Mucosa of stomach (tissue), 1 donor: ENCODE measurements at regions not wholly inside any gene's neighbourhood (a gene's known extent, or its start where the extent isn't known, plus 50 kb on each side); places are given as distances from the start of the nearest gene placed in this dataset.

Experiments used
- H3K27me3 ChIP-seq: one replicate; pipeline ENCODE4 v1.7.0; 2013; ENCODE audit warnings: mild to moderate bottlenecking, low read length; ENCODE audit not compliant: control insufficient read depth, insufficient read depth
- H3K36me3 ChIP-seq: one replicate; pipeline ENCODE4 v1.7.0; 2013; ENCODE audit warnings: low read length; ENCODE audit not compliant: control insufficient read depth, insufficient read depth
- H3K4me1 ChIP-seq: one replicate; pipeline ENCODE4 v1.7.0; 2013; ENCODE audit warnings: mild to moderate bottlenecking, low read length; ENCODE audit not compliant: control insufficient read depth, insufficient read depth
- H3K4me3 ChIP-seq: one replicate; pipeline ENCODE4 v1.7.0; 2013; ENCODE audit warnings: low read length
- H3K9ac ChIP-seq: one replicate; pipeline ENCODE4 v1.7.0; 2013; ENCODE audit warnings: mild to moderate bottlenecking, low read length, moderate library complexity
- H3K9me3 ChIP-seq: one replicate; pipeline ENCODE4 v1.7.0; 2013; ENCODE audit warnings: mild to moderate bottlenecking, low read length, moderate library complexity; ENCODE audit not compliant: control insufficient read depth
- donor health status: Pancreatic carcinoma.

DNA sequence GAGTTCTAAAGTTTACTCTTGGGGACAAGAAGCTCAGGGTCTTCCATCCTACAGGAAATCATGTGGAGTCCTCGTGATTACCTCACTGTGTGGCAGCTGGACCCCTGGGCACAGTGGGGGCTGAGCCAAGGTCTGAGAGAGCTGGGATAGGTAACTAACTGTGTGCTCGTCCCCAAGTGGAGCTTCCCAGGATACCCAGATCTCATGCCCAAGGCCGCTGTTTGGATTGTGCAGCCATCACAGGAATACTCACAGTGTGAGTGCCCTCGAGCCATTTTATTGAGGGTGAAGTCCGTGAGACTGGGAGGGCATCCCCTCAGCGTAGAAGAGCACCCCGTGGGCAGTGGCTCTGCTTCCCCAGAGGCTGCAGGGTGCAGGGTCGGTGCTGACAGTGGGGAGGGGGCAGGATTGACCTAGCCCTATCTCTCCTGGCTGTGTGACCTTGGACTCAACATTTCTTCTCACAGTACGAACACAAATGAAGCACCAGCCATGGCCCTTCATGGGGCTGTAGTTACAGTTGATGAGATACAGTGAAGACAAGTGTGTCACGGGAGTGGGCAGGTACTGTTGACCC, 69.6 kb upstream of the LEP start:
- no peaks in the 10 kb centered on the region for H3K9me3 ChIP-seq
- H3K4me3 ChIP-seq, result no peak overlapping the region
- no peak overlapping the region for H3K9ac ChIP-seq
- no peaks in the 10 kb centered on the region for H3K36me3 ChIP-seq
- peaks cover 49% of the 10 kb centered on the region for H3K27me3 ChIP-seq
- peaks cover 15% of the 10 kb centered on the region for H3K4me1 ChIP-seq

- Histone ChIP-seq H3K4me1 (peaks cover 9% of the 10 kb centered on the region), H3K9me3 (no peaks in the 10 kb centered on the region), H3K36me3 (no peaks in the 10 kb centered on the region), H3K27me3 (peaks cover 44% of the 10 kb centered on the region), H3K4me3 (no peak overlapping the region), H3K9ac (no peak overlapping the region)
Measured at GRCh38 chr7:128172151-128172550, 68.9 kb upstream of the LEP start.

DNA sequence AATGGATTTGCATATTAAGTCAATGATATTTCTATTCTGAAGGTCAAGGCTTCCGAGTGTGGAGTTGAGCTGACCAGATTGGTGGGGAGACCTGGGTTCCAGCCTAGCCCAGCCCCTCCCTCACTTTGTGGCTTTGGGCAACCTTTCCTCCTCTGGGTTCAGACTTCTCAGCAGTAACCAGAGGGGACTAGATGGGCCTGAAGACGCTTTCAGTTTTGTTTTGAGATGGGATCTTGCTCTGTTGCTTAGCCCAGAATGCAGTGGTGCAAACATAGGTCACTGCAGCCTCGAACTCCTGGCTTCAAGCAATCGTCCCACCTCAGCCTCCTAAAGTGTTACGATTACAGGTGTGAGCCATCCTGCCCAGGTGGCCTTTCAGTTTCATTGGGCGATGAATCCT, 68.1 kb upstream of the LEP start:
- Histone ChIP-seq H3K9ac (no peak overlapping the region), H3K27me3 (peaks cover 41% of the 10 kb centered on the region), H3K4me1 (peaks cover 4% of the 10 kb centered on the region), H3K4me3 (no peak overlapping the region), H3K36me3 (no peaks in the 10 kb centered on the region), H3K9me3 (no peaks in the 10 kb centered on the region)

GRCh38 chr7:128174386-128174785, 66.7 kb upstream of the LEP start:
- no peak overlapping the region for H3K4me3 ChIP-seq
- H3K36me3 ChIP-seq, result no peaks in the 10 kb centered on the region
- peaks cover 33% of the 10 kb centered on the region for H3K27me3 ChIP-seq

GRCh38 chr7:128176696-128177095, 64.4 kb upstream of the LEP start:
- peaks cover 19% of the 10 kb centered on the region for H3K27me3 ChIP-seq

More at GRCh38 chr7:128174386-128174785, 66.7 kb upstream of the LEP start:
- H3K9me3 ChIP-seq, result no peaks in the 10 kb centered on the region
- peaks cover 4% of the 10 kb centered on the region for H3K4me1 ChIP-seq
- no peak overlapping the region for H3K9ac ChIP-seq

DNA sequence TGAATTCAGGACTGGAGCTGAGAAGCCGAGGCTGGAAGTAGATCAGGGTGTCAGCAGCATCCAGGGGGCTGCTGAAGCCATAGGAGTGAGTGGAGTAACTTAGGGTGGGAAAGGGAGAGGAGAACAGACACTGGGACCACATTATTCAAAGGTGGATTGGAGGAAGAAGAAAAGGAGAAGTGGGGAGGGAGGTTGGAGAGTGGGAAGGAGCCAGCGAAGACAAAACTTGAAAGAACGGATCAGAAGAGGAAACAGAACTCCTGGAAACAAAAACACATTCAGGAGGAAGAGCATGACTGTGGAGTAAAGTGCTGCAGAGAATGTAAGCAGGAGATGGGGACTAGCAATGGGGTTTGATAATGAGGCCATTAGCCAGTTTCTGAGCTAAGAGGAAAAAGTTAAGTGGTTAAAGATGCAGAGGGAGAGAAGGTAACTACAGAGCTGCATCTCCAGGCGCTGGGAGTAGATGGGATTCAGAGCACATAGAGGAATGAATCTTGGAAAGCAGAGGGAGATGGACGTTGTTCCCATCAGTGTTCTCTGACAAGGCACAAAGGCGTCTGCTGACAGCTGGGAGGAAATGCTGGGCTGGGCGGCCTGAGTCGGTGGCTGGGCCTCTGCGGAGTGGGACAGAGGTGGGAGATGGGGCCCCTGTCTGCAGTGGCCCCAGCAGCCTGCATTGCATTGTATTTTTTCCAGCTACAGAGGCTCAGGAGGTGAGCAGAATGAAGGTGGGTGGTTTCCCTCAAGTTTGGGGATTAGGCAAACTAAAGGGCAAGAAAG, 63.1 kb upstream of the LEP start:
- H3K4me1 ChIP-seq, result no peaks in the 10 kb centered on the region
- no peak overlapping the region for H3K9ac ChIP-seq
- H3K4me3 ChIP-seq, result no peak overlapping the region
- no peaks in the 10 kb centered on the region for H3K36me3 ChIP-seq
- peaks cover 17% of the 10 kb centered on the region for H3K27me3 ChIP-seq
- H3K9me3 ChIP-seq, result no peaks in the 10 kb centered on the region

More at GRCh38 chr7:128176696-128177095, 64.4 kb upstream of the LEP start:
- Histone ChIP-seq H3K4me1 (peaks cover 4% of the 10 kb centered on the region), H3K9ac (no peak overlapping the region), H3K9me3 (no peaks in the 10 kb centered on the region), H3K36me3 (no peaks in the 10 kb centered on the region), H3K4me3 (no peak overlapping the region)

DNA sequence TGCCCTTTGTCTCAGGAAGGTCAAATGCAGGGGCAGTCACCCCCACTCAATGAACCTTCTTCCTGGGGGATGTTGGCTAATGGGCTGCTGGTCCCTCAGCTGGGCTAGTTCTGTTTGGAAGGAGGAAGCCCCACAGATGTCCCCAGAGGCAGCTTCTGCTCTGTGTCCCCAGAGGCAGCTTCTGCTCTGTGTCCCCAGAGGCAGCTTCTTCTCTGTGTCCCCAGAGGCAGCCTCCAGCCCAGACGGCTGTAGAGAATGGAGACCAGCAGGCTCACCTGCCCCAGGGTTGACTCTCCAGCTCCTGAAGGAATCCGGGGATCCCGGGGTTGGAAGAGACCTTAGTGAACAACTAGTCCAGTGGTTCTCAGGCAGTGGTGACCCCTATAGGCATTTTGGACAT, 62.5 kb upstream of the LEP start:
- H3K9ac ChIP-seq, result no peak overlapping the region
- no peaks in the 10 kb centered on the region for H3K9me3 ChIP-seq
- H3K4me3 ChIP-seq, result no peak overlapping the region
- H3K36me3 ChIP-seq, result no peaks in the 10 kb centered on the region
- no peaks in the 10 kb centered on the region for H3K4me1 ChIP-seq
- peaks cover 17% of the 10 kb centered on the region for H3K27me3 ChIP-seq

- peaks cover 18% of the 10 kb centered on the region for H3K27me3 ChIP-seq
- no peak overlapping the region for H3K9ac ChIP-seq
- H3K4me1 ChIP-seq, result no peaks in the 10 kb centered on the region
- H3K4me3 ChIP-seq, result no peak overlapping the region
- no peaks in the 10 kb centered on the region for H3K9me3 ChIP-seq
- H3K36me3 ChIP-seq, result no peaks in the 10 kb centered on the region
Measured at GRCh38 chr7:128188396-128189230, 52.5 kb upstream of the LEP start.

DNA sequence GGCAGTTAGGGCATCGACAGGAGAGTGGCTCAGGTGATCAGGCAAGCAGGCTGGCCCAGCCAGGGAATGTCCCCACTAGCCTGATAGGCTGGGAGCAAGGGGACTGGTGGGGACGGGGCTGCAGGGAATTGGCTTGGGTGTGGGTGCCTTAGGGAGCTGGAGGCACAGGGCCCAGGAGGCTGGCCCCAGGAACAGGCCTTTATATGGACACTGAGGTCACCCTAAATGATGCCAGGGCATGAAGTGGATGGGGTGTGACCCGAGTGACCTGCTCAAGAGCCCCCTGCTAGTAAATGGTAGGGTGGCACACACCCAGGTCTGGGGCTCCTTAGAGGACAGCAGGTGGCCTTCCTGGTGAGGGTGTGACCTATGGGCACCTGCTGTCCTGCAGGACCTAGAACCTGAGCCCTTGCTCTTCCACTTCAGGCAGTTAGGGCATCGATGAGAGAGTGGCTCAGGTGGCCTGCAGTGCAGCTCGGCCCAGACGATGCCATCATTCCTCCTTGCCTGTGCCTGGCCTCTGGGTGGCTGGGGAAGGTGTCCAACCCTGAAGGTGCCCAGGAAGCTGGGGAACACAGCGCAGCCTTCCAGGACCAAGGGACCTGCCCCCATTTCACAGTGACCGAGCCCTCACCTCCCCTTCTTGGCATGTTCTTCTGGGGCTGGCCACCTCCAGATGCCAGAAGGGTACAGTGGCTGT, 51.7 kb upstream of the LEP start:
- no peaks in the 10 kb centered on the region for H3K4me1 ChIP-seq
- H3K4me3 ChIP-seq, result no peak overlapping the region
- H3K27me3 ChIP-seq, result peaks cover 18% of the 10 kb centered on the region
- no peaks in the 10 kb centered on the region for H3K36me3 ChIP-seq
- no peak overlapping the region for H3K9ac ChIP-seq
- H3K9me3 ChIP-seq, result no peaks in the 10 kb centered on the region

DNA sequence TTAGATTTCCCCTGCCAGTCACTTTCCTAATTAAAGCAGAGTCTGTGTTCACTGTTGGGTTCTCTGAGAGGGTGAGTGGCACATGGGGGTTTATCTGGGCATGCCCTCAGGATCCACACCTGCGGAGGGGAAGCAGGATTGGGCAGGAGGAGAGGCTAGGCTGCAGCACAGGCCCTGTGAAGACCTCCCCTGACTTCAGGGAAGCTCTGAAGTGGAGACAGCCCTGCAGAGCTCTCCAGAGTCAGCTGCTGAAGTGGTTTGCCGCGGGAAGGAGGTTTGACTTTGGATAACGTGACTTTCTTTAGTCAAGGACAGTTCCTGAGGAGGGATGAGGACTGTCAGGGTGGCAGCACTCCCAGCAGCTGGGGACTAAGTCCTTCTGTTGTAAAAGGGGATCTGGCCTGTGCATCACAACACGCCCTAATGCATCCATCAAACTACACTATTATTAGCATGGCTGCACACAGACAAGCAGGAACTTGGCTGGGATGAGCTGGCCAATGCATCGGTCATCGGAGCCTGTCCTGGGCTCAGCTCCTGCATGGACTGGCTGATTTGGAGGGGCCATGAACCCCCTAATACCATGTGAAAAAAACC, 50.9 kb upstream of the LEP start:
- peaks cover 18% of the 10 kb centered on the region for H3K27me3 ChIP-seq
- no peaks in the 10 kb centered on the region for H3K9me3 ChIP-seq
- H3K4me1 ChIP-seq, result no peaks in the 10 kb centered on the region
- no peak overlapping the region for H3K9ac ChIP-seq
- no peaks in the 10 kb centered on the region for H3K36me3 ChIP-seq
- H3K4me3 ChIP-seq, result no peak overlapping the region

- no peaks in the 10 kb centered on the region for H3K9me3 ChIP-seq
- no peak overlapping the region for H3K4me3 ChIP-seq
- H3K36me3 ChIP-seq, result no peaks in the 10 kb centered on the region
- H3K27me3 ChIP-seq, result peaks cover 14% of the 10 kb centered on the region
- no peaks in the 10 kb centered on the region for H3K4me1 ChIP-seq
- H3K9ac ChIP-seq, result no peak overlapping the region
Measured at GRCh38 chr7:128191136-128191844, 49.8 kb upstream of the LEP start.
